ENCODE measurements at regions not wholly inside any gene's neighbourhood (a gene's known extent, or its start where the extent isn't known, plus 50 kb on each side); places are given as distances from the start of the nearest gene placed in this dataset.

- no peak overlapping the region for H3K9ac ChIP-seq (ENCODE audit: low read length)
- no peak overlapping the region for H2AFZ ChIP-seq (ENCODE audit: insufficient read depth, low read depth, low read length, poor library complexity, severe bottlenecking)
- DNase-seq (no peak), ATAC-seq (ENCODE audit: low read depth) (no peak)
- peaks cover 5% of the 10 kb centered on the region for H3K9me3 Mint-ChIP-seq (ENCODE audit: insufficient read depth)
- H3K9me3 ChIP-seq (ENCODE audit: control extremely low read depth in 1 of 3, control insufficient read depth in 2 of 3, insufficient read depth in 1 of 3, low read length in 2 of 3) = no peaks in the 10 kb centered on the region
- no peaks in the 10 kb centered on the region for H3K27me3 Mint-ChIP-seq
- intact Hi-C loops (cut with micrococcal nuclease) = no loop called here
- H3K4me1 ChIP-seq (ENCODE audit: control insufficient read depth in 2 of 2, insufficient read depth in 2 of 2, low read length in 2 of 2) = no peaks in the 10 kb centered on the region
- no peaks in the 10 kb centered on the region for H3K36me3 ChIP-seq (replicated peaks in 1 of 2; ENCODE audit: control extremely low read depth in 1 of 2, control insufficient read depth in 1 of 2, extremely low read depth in 1 of 2, insufficient read depth in 2 of 2, low read length in 1 of 2)
- no peak overlapping the region for H3K4me2 ChIP-seq (replicated peaks; ENCODE audit: low read depth, low read length, poor library complexity, severe bottlenecking)
- no peaks in the 10 kb centered on the region for H3K79me2 ChIP-seq (ENCODE audit: control insufficient read depth, insufficient read depth, low read length)
- no peak overlapping the region for H3K27ac Mint-ChIP-seq
- TF ChIP-seq CTCF (IDR thresholded peaks at IDR 0.05) (no peak), EZH2 (IDR thresholded peaks at IDR 0.05; ENCODE audit: borderline replicate concordance, insufficient read depth, low read depth, low read length, poor library complexity, severe bottlenecking) (no peak)
- no peak overlapping the region for H3K4me3 ChIP-seq (ENCODE audit: control extremely low read depth in 1 of 5, extremely low read depth in 1 of 5, insufficient read depth in 1 of 5, low read depth in 2 of 5, low read length in 4 of 5)
- H3K27ac ChIP-seq (ENCODE audit: low read length in 2 of 2) = no peak overlapping the region
- ChIA-PET CTCF (no interaction called here), POLR2A (no interaction called here)
- H3K4me3 Mint-ChIP-seq = no peak overlapping the region
- H3K4me1 Mint-ChIP-seq = no peaks in the 10 kb centered on the region
- no peaks in the 10 kb centered on the region for H3K27me3 ChIP-seq (replicated peaks in 1 of 4; ENCODE audit: control extremely low read depth in 1 of 4, control insufficient read depth in 3 of 4, insufficient read depth in 4 of 4, low read length in 3 of 4)
- no peaks in the 10 kb centered on the region for H4K20me1 ChIP-seq (ENCODE audit: control insufficient read depth, insufficient read depth, low read length, poor library complexity, severe bottlenecking)
Observed at GRCh38 chr12:58773986-58774385, 146.3 kb downstream of the LRIG3 start.

- ChIA-PET POLR2A (no interaction called here), CTCF (no interaction called here)
- Histone ChIP-seq H3K9ac (ENCODE audit: low read length) (no peak overlapping the region), H3K36me3 (replicated peaks in 1 of 2; ENCODE audit: control extremely low read depth in 1 of 2, control insufficient read depth in 1 of 2, extremely low read depth in 1 of 2, insufficient read depth in 2 of 2, low read length in 1 of 2) (no peaks in the 10 kb centered on the region), H3K79me2 (ENCODE audit: control insufficient read depth, insufficient read depth, low read length) (no peaks in the 10 kb centered on the region), H4K20me1 (ENCODE audit: control insufficient read depth, insufficient read depth, low read length, poor library complexity, severe bottlenecking) (no peaks in the 10 kb centered on the region), H3K27ac (ENCODE audit: low read length in 2 of 2) (no peak overlapping the region), H3K4me1 (ENCODE audit: control insufficient read depth in 2 of 2, insufficient read depth in 2 of 2, low read length in 2 of 2) (no peaks in the 10 kb centered on the region), H3K4me2 (replicated peaks; ENCODE audit: low read depth, low read length, poor library complexity, severe bottlenecking) (no peak overlapping the region), H3K9me3 (ENCODE audit: control extremely low read depth in 1 of 3, control insufficient read depth in 2 of 3, insufficient read depth in 1 of 3, low read length in 2 of 3) (no peaks in the 10 kb centered on the region), H3K27me3 (replicated peaks in 1 of 4; ENCODE audit: control extremely low read depth in 1 of 4, control insufficient read depth in 3 of 4, insufficient read depth in 4 of 4, low read length in 3 of 4) (no peaks in the 10 kb centered on the region), H2AFZ (ENCODE audit: insufficient read depth, low read depth, low read length, poor library complexity, severe bottlenecking) (no peak overlapping the region), H3K4me3 (ENCODE audit: control extremely low read depth in 1 of 5, extremely low read depth in 1 of 5, insufficient read depth in 1 of 5, low read depth in 2 of 5, low read length in 4 of 5) (no peak overlapping the region)
- ATAC-seq (ENCODE audit: low read depth) = no peak
- no peak for TF ChIP-seq CTCF (IDR thresholded peaks at IDR 0.05)
- TF ChIP-seq EZH2 (IDR thresholded peaks at IDR 0.05; ENCODE audit: borderline replicate concordance, insufficient read depth, low read depth, low read length, poor library complexity, severe bottlenecking) = no peak
- Mint-ChIP-seq H3K9me3 (ENCODE audit: insufficient read depth) (peaks cover 3% of the 10 kb centered on the region), H3K4me3 (no peak overlapping the region), H3K4me1 (no peaks in the 10 kb centered on the region), H3K27me3 (no peaks in the 10 kb centered on the region), H3K27ac (no peak overlapping the region)
- DNase-seq = no peak
- no CpG with 5 or more reads among the region's 2 CpGs for WGBS (ENCODE audit: insufficient coverage)
- intact Hi-C loops (cut with micrococcal nuclease) = no loop called here
Observed at GRCh38 chr12:58774731-58775130, 145.6 kb downstream of the LRIG3 start.

Data from B cell (primary cell).